Frontal cortex (tissue), 3 donors: ENCODE measurements at regions not wholly inside any gene's neighbourhood (a gene's known extent, or its start where the extent isn't known, plus 50 kb on each side); places are given as distances from the start of the nearest gene placed in this dataset.
"Not testable (repeated sequence)": the region's sequence is repeated elsewhere in the genome, so short reads cannot be mapped to it uniquely, and the experiment has no call there.

Source experiments
- DNase-seq, 2 donors: peaks; one replicate each; pipeline ENCODE4 v3.0.0; 2012; ENCODE audit warnings: low spot score in 2 of 2
- FAIRE-seq: peaks from 2 replicates; lab custom pipeline; 2012; peaks lifted over from hg19 to GRCh38; lab: Jason Lieb, UNC
- donor health status: control.
- donor health status: control.
- donor health status: control.

GRCh38 chr18:38826247-38826646 is 1260.6 kb upstream of the CELF4 start:
- no peak for DNase-seq
- FAIRE-seq = no peak

DNA sequence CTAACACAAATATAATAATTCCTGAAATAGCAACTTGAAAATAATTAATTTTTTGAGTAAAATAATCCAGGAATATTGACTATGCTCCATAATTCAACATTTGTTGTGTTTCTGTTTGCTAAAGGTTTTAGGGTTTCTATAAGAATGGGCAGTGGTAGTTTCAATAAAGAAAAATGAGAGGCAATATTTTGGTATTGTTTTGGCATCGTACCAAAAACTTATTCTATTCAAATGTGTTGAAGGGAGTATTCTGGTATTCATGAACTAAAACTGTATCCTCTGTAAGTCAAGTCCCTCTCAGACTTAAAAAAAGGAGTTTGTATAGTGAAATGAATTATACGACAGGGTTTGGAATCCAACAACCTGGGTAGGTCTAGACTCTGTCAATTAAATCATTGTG is 1245.6 kb upstream of the CELF4 start:
- FAIRE-seq (no peak), DNase-seq (no peak)

DNA sequence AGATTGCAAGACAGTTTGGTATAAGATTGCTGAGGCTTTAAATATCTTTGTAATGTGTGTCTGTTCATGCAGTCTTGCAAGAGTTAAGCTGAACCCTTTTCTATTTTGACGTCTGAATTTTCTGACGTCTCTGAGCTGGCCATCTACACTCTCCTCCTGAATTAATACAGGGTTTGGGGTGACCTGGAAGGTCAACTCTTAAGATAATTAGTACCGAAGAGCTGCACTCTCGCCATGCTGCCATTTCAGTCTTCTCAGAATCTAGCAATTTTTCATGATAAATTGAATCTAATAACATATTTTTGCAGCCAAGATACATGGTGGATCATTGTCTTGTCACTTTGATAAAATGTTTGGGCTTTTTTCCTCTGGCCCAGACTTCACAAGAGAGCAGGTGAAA is 1245.2 kb upstream of the CELF4 start:
- DNase-seq (no peak), FAIRE-seq (no peak)

DNA sequence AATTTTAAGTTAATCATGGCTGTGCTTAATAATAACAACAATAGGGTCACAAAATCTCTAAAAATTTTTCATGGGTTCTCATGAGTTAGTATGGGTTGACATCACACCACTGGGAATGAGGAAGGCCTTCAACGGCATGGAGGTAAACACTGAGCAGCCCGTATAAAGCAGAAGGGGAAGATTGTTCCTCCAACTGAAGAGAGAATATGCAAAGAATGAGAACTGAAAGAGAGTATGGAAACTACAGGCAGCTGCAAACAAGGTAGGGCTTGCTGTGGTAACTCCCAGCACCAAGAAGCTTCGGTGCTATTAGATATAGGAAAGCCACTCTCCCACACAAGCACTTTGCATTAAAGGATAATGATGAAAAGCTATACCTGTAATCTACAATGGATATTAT is 1242.3 kb upstream of the CELF4 start:
- DNase-seq (no peak), FAIRE-seq (no peak)

- DNase-seq = no peak
- FAIRE-seq = no peak
These were observed 1239.7 kb upstream of the CELF4 start for GRCh38 chr18:38805256-38805655.

DNA sequence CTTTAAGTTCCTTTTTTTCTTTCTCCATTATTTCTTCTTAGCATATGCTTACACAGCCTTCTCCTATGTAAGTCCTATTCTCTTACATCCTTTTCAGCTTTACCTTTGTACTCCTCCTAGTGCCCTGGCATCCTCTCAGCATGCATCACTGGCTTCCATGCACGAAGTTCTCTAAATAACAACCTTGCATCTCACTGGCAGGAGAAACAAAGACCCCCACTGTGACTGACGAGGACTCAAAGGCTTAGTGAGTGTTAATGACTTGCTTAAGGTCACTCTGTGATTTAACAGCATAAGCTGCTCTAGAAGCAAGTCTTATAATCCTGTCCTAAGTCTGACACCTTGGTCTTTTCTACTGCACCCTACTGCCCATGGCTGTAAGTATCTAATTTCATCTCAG is 1236.0 kb upstream of the CELF4 start:
- DNase-seq = no peak
- FAIRE-seq = no peak

GRCh38 chr18:38796762-38797161 is 1231.2 kb upstream of the CELF4 start:
- DNase-seq (no peak), FAIRE-seq (no peak)

DNA sequence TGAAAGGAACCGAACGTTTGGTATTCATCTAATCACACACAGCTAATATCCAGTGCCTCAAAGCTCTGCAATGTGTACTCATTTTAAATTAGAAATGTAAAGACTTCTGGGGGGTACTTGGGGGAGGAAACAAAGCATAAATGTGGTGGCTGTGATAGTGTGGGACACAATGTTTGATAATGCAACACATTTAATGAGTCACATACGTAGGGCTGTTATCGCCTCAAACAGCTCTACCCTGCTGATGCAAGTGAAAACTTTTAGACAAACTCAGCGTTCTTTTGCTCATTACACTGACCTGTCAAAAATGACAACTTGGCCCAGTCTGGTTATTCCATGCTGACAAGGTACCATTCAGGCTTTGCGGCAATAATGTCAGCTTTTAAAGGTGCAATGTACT is 1227.1 kb upstream of the CELF4 start:
- DNase-seq (no peak), FAIRE-seq (no peak)

DNA sequence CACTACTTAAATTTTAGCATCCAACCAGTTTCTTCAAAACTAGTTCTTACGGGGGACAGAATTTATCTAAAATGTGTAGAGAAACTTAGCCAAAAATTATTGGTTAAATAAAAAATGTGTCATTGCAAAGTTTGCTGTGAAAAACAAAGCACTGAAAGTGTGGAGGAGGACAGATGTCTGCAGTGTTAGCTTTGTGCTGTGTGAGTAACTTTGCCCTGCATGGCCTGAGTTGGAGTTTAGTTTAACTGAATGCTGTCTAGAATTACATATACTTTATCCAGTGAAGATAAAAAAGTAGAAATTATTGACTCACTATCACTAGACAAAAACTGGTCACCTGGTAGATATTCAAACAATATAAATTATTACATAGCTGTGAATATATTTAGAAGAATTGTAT is 1225.2 kb upstream of the CELF4 start:
- DNase-seq = no peak
- FAIRE-seq = no peak

DNA sequence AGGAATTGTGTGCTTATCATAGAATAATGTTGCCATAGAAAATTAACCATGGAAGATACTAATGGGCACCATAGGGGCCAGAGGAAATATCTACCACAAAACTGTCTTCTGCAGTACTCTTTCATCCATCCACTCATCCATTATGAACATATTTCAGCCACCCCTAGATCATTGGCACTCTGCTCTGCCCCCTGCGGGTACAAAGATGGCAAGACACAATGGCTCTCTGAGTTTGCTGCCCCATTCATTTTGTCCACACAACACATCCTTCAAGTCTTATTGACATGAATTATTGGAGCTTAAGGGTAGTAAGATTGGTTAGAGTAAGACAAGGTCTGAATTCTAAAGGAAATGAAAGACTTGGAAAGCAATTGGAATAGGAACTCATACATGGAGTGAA is 1224.7 kb upstream of the CELF4 start:
- FAIRE-seq (no peak), DNase-seq (no peak)

DNA sequence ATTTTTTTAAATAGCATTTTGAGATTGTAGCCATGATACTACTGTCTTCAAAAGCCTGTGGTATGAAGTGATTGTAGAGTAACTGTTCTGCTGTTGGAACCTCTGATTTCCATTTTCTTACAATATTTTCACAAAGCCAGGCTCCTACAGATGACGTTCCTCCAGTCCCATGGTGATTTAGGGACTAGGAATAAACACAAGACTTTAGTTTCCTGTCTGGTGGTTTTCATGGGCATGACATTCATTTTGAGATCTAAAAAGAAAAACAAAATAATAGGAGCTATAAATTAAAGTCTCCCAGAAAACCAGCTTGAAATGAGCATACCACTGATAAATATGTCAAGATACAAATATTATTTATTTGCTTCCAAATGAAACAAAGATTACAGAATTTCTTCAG is 1223.5 kb upstream of the CELF4 start:
- DNase-seq (no peak), FAIRE-seq (no peak)

DNA sequence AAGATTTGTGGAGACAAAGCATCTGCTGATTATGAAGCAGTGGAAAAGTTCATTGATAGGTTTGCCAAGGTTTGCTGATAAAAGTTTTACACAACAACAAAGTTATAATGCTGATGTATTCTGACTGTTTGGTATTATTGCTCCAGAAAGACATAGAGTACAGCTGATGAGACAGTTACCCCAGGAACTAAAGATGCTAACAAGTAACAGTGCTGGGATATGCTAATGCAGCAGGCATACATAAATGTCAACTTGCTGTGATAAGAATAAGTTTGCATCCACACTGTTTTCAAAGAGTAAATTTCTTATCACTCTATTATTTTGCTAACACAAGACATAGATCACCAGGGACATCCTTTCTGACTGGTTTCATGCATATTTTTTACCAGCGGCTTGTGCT is 1221.3 kb upstream of the CELF4 start:
- no peak for FAIRE-seq

DNA sequence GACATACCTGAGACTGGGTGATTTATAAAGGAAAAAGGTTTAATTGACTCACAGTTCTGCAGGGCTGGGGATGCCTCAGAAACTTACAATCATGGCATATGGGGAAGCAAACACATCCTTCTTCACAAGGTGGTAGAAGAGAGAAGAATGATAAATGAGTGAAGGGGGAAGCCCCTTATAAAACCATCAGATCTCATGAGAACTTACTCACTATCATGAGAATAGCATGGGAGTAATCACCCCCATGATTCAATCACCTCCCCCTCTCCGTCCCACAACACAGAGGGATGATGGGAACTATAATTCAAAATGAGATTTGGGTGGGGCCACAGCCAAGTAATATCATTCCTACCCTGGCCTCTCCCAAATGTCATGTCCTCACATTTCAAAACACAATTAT is 1206.0 kb upstream of the CELF4 start:
- not testable (repeated sequence) for FAIRE-seq, DNase-seq

More for the DNA sequence above, 1221.3 kb upstream of the CELF4 start:
- no peak for DNase-seq

DNA sequence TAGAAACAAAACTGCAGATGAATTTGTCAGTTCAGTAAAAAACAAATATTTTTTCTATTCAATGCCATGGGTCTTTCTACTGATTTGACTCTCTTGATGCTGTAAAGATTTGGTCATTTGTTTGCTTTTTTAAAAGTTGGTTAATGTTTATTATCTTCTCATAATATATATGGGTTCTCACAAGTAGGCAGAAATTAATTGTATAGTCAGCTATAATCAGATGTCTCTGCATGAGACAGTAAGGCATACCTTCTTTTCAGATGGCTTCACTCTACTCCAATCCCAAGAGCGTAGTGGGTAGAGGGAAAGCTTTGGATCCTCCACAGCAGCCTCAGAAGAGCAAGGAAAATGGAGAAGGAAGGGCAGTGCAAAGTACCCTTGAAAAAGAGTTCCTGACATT is 1202.9 kb upstream of the CELF4 start:
- DNase-seq = no peak
- no peak for FAIRE-seq

- no peak for FAIRE-seq
- DNase-seq = no peak
These were observed 1193.9 kb upstream of the CELF4 start for GRCh38 chr18:38759457-38759856.

- no peak for FAIRE-seq
- DNase-seq = no peak
These were observed 1190.8 kb upstream of the CELF4 start for GRCh38 chr18:38756436-38756835.

DNA sequence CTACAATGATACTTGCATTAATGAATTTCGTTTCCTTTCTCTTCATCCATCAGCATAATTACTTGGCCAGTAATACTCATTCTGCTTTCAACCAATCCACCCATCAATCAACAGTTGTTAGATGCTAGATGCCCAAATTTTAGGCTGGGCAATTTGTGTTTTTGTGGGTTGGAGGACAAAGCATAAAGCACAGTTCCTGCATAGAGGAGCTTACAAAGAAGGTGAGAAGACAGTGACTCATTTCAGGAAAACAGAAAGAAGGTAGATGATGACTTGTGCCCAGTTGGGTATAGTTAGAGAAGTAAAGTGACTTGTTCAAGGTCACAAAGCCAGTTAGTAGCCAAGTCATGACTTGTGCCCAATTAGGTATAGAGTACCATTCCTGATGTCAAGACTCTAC is 1186.8 kb upstream of the CELF4 start:
- no peak for DNase-seq
- no peak for FAIRE-seq

GRCh38 chr18:38751898-38752297 is 1186.3 kb upstream of the CELF4 start:
- FAIRE-seq = no peak
- DNase-seq = no peak

- DNase-seq = no peak
- FAIRE-seq = no peak
These were observed 1185.6 kb upstream of the CELF4 start for GRCh38 chr18:38751211-38751610.

DNA sequence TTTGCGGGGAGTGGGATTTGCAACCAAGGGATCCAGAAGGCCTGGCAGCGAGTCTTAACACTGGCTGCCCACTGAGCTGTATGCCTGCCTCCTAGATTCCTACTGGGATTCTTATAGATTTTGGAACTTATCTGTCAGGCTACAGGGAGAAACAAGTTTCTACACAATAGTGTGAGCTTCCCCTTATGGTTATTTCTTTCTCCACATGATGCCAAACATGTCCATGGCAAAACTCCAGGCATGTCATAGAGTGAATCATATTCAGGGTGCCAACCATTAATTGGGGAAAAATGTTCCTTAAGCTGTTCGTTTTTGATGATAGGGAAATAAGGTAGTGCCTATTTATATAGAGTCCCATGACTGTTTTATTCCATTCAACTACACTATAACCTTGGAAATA is 1185.2 kb upstream of the CELF4 start:
- DNase-seq (no peak), FAIRE-seq (no peak)

- no peak for DNase-seq
- no peak for FAIRE-seq
These were observed 1181.6 kb upstream of the CELF4 start for GRCh38 chr18:38747153-38747552.

DNA sequence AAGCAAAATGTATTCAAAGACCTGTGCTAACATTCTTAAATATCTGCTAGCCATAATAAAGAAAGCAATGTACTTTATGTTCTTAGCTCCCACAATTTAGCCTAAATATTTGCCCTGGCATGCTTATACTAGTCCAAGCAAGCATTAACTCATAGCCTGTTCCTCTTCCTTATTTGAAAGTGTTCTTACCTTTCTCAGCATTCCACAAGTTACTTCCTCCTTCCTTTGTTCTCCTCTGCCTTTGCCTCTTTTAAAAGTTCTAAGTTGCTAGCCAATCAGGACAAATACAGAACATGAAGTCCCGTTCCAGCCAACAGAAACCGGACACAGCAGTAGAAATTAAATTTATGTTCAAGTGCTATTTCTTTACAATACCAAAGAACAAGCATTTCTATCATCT is 1154.6 kb upstream of the CELF4 start:
- not testable (repeated sequence) for DNase-seq, FAIRE-seq

DNA sequence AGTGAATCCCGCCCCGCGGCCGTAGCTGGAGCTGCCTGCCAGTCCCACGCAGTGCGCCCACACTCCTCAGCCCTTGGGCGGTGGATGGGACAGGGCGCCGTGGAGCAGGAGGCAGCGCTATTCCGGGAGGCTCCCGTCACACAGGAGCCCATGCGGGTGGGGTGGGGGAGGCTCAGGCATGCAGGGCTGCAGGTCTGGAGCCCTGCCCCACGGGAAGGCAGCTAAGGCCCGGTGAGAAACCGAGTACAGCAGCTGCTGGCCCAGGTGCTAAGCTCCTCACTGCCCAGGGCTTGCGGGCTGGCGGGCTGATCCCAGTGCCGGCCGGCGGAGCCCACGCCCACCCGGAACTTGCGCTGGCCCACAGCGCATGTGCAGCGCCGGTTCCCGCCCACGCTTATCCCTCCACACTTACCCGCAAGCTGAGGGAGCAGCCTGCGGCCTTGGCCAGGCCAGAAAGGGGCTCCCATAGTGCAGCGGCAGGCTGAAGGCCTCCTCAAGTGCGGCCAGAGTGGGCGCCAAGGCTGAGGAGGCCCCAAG is 1152.8 kb upstream of the CELF4 start:
- DNase-seq (no peak), FAIRE-seq (no peak)
